ENCODE measurements at regions not wholly inside any gene's neighbourhood (a gene's known extent, or its start where the extent isn't known, plus 50 kb on each side); places are given as distances from the start of the nearest gene placed in this dataset.

GRCh38 chr6:167424700-167425099 is 99.8 kb downstream of the TTLL2 start:
- H3K79me2 ChIP-seq (ENCODE audit: insufficient read depth) = no peaks in the 10 kb centered on the region
- no peak overlapping the region for H3K27ac ChIP-seq (ENCODE audit: low read depth in 2 of 2, low read length in 1 of 2)
- no peaks in the 10 kb centered on the region; a peak in 1 of 4 replicates for H3K4me1 ChIP-seq (ENCODE audit: control insufficient read depth in 1 of 2, insufficient read depth in 2 of 2, low read depth in 1 of 2, low read length in 1 of 2)
- POLR2A ChIA-PET = no interaction called here
- no peak overlapping the region for H3K4me3 ChIP-seq (ENCODE audit: low read depth in 2 of 2, low read length in 1 of 2)
- no peak overlapping the region for H3K9ac ChIP-seq
- H3K27me3 ChIP-seq (ENCODE audit: insufficient read depth) = no peaks in the 10 kb centered on the region
- no peaks in the 10 kb centered on the region for H4K20me1 ChIP-seq (ENCODE audit: insufficient read depth)
- H3K9me2 ChIP-seq = no peaks in the 10 kb centered on the region
- H3K4me2 ChIP-seq = no peak overlapping the region
- H2AFZ ChIP-seq (ENCODE audit: low read depth) = no peak overlapping the region
- CTCF ChIA-PET = no interaction called here
- no peaks in the 10 kb centered on the region for H3K9me3 ChIP-seq
- no peak for TF ChIP-seq CHD2 (IDR thresholded peaks at IDR 0.05; ENCODE audit: low read length, partially characterized antibody)
- no peak for TF ChIP-seq FOSL2 (IDR thresholded peaks at IDR 0.05; ENCODE audit: borderline replicate concordance, low read depth)
- no peaks in the 10 kb centered on the region for H3K36me3 ChIP-seq (replicated peaks in 1 of 2; ENCODE audit: control insufficient read depth in 1 of 2, insufficient read depth in 2 of 2, low read length in 1 of 2)
- WGBS (ENCODE audit: low lambda C conversion rate) = 39% methylated on average over 7 of the region's 9 CpGs
- DNase-seq = no peak
- no peaks in the 10 kb centered on the region for H3F3A ChIP-seq (replicated peaks; ENCODE audit: insufficient read depth)

GRCh38 chr6:167426084-167426483 is 101.2 kb downstream of the TTLL2 start:
- no peaks in the 10 kb centered on the region for H3K79me2 ChIP-seq (ENCODE audit: insufficient read depth)
- no peaks in the 10 kb centered on the region; a peak in 1 of 4 replicates for H3K4me1 ChIP-seq (ENCODE audit: control insufficient read depth in 1 of 2, insufficient read depth in 2 of 2, low read depth in 1 of 2, low read length in 1 of 2)
- no peaks in the 10 kb centered on the region for H3K9me2 ChIP-seq
- no peak overlapping the region for H3K4me3 ChIP-seq (ENCODE audit: low read depth in 2 of 2, low read length in 1 of 2)
- H3K36me3 ChIP-seq (replicated peaks in 1 of 2; ENCODE audit: control insufficient read depth in 1 of 2, insufficient read depth in 2 of 2, low read length in 1 of 2) = no peaks in the 10 kb centered on the region
- H2AFZ ChIP-seq (ENCODE audit: low read depth) = no peak overlapping the region
- TF ChIP-seq USF1 (IDR thresholded peaks at IDR 0.05; ENCODE audit: borderline replicate concordance, low read depth) (no peak), NRF1 (IDR thresholded peaks at IDR 0.05; ENCODE audit: low read depth, low read length) (no peak), ELF1 (IDR thresholded peaks at IDR 0.05) (no peak), GATA2 (CRISPR knock-in tag; IDR thresholded peaks at IDR 0.05) (no peak), EP300 (IDR thresholded peaks at IDR 0.05; ENCODE audit: borderline replicate concordance in 1 of 2, low read depth in 1 of 2, low read length in 1 of 2) (no peak), TEAD4 (IDR thresholded peaks at IDR 0.05; ENCODE audit: borderline replicate concordance, insufficient read depth) (no peak), PBX3 (IDR thresholded peaks at IDR 0.05) (no peak), RAD21 (IDR thresholded peaks at IDR 0.05; ENCODE audit: low read length) (no peak), MAX (IDR thresholded peaks at IDR 0.05; ENCODE audit: low read depth) (no peak), FOSL2 (IDR thresholded peaks at IDR 0.05; ENCODE audit: borderline replicate concordance, low read depth) (no peak), REST (IDR thresholded peaks at IDR 0.05; ENCODE audit: low read depth, low read length) (no peak), JUND (IDR thresholded peaks at IDR 0.05) (no peak), USF2 (IDR thresholded peaks at IDR 0.05; ENCODE audit: borderline replicate concordance, low read depth, low read length) (no peak), RXRA (IDR thresholded peaks at IDR 0.05; ENCODE audit: borderline replicate concordance, low read depth) (no peak)
- H4K20me1 ChIP-seq (ENCODE audit: insufficient read depth) = no peaks in the 10 kb centered on the region
- H3K9me3 ChIP-seq = no peaks in the 10 kb centered on the region
- H3K4me2 ChIP-seq = no peak overlapping the region
- H3K27me3 ChIP-seq (ENCODE audit: insufficient read depth) = no peaks in the 10 kb centered on the region
- ChIA-PET CTCF (interaction anchor here (1.2 kb wide), 1 partner anchor 54 kb away, joined by 3 read pairs; no protein-coding TSS in a partner anchor), POLR2A (no interaction called here)
- 27% methylated on average over 5 of the region's 5 CpGs for WGBS (ENCODE audit: low lambda C conversion rate)
- H3K27ac ChIP-seq (ENCODE audit: low read depth in 2 of 2, low read length in 1 of 2) = no peak overlapping the region
- H3K9ac ChIP-seq = no peak overlapping the region
- no peak for DNase-seq
- no peaks in the 10 kb centered on the region for H3F3A ChIP-seq (replicated peaks; ENCODE audit: insufficient read depth)

Data from SK-N-SH (cell line).